GM19023 (cell line): ENCODE measurements at regions not wholly inside any gene's neighbourhood (a gene's known extent, or its start where the extent isn't known, plus 50 kb on each side); places are given as distances from the start of the nearest gene placed in this dataset.
A peak's percentile ranks its signal among the peaks of the same experiment; 100 is the strongest.

Source experiments
- ATAC-seq: cut with Tn5 transposase; IDR thresholded peaks from one replicate; pipeline ENCODE4 v1.9.1; 2021; ENCODE audit warnings: mild to moderate bottlenecking, moderate library complexity; ENCODE audit not compliant: unreplicated experiment

DNA sequence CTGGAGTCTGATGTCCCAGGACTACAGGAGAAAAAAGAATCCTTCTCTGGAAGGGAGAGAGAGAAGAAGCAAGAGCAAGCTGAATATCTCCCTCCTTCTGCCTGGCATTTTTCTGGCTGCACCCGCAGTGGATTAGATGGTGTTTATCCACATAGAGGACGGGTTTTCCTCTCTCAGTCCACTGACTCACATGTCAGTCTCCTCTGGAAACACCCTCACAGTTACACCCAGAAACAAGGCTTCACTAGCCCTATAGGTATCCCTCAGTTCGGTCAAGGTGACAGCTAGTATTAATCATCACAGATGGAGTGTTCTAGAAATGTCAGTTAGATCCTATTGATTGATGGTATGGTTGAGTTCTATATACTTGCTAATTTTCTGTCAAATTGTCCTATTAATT lies 87.9 kb downstream of the RHOU start:
- no peak for ATAC-seq

DNA sequence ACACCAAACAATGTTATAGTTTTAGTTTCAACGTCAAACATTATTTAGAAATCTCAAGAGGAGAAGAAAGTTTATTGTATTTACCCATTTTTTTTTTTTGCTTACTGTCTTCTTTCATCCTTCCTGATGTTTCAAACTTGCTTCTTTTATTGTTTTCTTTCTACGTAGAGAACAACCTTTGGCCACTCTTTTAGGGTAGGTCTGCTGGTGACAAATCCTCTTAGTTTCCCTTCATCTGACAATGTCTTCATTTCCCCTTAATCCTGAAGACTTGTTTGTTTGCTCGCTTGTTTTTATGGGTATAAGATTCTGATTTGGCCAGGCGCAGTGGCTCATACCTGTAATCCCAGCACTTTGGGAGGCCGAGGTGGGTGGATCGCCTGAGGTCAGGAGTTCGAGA lies 89.1 kb downstream of the RHOU start:
- no peak for ATAC-seq

DNA sequence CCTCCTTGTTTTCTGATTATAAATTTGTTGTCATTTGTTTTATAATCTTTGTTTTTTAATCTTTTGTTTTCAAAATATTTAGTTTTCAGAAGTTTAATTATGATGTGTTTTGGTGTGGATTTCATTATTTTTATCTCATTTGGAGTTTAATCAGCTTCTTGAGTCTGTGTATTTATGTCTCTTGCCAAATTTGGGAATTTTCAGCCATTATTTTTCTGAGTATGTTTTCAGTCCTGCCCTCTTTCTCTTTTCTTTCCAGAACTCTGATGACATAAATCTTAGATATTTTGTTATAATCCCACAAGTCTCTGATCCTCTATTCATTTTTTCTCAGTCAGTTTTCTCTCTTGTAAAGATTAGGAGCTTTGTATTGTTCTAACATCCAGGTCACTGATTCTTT lies 89.8 kb downstream of the RHOU start:
- no peak for ATAC-seq

DNA sequence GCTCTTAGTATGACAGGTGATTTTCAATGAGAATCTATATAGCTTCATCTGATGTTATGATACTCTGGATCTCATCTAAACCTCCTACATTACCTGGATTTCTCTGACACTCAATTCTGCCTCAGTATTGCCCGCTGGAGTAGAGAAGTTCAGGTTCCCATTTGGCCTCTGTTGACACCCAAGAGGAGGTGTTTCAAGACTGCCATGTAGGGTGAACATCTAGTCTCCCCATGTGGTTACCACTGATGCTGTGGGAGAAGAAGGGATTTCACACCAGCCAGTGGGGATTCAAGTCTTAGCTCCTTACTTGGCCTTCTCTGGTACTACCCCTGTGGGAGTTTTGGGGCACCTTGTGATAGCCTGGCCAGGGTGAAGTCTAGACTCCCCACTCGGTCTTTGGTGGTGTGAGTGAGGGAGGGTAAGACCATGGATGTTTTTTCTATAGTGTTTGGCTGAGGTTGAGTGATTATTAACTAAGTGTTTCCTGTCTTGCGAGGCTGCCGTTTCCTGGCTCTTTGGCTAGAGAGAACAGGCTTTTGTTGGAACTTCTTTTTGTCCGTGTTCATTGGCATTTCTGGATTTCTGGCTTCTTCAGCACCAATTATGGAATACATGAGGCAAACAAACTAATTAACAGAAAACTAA lies 90.7 kb downstream of the RHOU start:
- no peak for ATAC-seq

DNA sequence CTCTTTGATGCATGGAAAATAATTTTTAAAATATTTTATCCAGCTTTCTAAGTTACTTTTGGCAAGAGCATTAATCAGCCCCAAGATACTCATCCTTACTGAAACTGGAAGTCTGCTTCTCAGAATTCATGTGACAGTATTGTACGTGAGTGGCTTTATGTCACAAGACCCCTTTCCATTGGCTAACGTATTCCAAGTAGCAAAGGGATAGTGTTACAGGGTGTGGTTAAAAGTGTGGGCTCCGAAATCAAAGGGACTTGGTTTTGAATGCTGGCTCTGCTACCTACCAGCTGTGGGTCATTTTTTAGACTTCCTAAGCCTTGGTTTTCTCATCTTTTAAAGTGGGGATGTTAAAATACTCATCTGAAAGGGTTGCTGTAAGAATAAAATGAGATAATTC lies 91.7 kb downstream of the RHOU start:
- no peak for ATAC-seq

DNA sequence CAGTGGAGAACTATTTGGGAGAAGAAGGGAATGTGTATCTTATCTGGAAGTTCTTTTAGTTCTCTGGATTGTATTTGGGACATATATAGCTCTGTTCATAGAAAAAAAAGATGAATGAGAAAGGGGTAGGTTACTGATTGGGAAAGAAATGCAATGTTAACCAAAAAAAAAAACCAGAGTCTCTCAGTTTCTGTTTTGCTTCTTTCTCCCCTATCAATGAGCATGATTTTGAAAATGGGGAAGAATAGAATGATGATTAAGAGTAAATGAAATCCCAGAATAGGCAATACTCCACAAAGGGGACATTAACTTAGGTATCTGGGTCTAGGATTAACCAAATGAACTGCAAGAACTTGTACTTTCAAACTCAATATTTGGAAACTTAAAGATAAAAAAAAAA lies 92.9 kb downstream of the RHOU start:
- ATAC-seq, result no peak

GRCh38 chr1:228830185-228830953 lies 95.1 kb downstream of the RHOU start:
- ATAC-seq, result peak; percentile 6

DNA sequence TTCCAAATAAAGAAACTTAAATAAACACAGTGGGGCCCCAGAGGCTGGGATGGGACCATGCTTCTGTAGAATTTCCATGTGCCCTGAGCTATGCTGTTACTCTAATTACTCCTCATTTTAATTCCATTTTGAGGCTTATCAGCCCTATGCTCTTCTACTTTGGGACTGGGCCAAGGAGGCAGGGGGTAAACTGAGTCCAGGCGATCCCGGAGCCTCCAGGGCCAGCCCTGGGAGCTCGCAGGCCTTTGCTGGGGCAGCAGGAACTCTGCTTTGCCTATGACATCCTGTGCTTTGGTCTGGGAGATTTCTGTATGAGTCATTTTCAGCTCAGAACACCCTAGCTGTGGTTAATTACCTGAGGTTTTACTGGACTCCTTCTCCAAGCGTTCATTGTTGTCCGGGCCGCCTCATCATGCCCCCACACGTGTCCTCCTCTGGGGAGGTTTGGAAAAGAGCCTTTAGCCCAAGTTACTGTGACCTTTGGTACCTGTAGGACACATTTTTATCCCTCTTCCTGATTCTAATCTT lies 95.7 kb downstream of the RHOU start:
- ATAC-seq, result peak; percentile 82

- no peak for ATAC-seq
These were observed 98.8 kb downstream of the RHOU start for GRCh38 chr1:228833911-228834688.

GRCh38 chr1:228835456-228835855 lies 100.2 kb downstream of the RHOU start:
- ATAC-seq, result no peak

DNA sequence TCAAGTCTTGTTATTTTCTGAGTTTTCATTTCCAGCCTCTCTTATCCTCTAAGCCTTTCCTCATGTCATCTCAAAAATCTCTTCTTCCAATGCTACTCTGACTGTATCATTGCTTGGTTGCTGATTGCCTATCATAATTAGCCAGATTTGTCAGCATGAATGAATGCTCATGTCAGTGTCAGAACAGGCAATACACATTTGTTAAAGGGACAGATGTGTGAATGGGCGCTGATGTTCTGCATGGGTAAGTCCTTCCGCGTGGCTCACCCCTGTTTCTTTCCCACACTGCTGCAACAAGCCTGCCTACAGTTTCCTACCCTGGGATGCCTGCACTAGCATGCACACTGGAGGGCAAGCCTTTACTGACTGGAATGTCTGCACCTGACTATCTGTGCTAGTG lies 100.6 kb downstream of the RHOU start:
- no peak for ATAC-seq

- no peak for ATAC-seq
These were observed 101.1 kb downstream of the RHOU start for GRCh38 chr1:228836427-228836826.

- no peak for ATAC-seq
These were observed 101.8 kb downstream of the RHOU start for GRCh38 chr1:228837032-228837431.

DNA sequence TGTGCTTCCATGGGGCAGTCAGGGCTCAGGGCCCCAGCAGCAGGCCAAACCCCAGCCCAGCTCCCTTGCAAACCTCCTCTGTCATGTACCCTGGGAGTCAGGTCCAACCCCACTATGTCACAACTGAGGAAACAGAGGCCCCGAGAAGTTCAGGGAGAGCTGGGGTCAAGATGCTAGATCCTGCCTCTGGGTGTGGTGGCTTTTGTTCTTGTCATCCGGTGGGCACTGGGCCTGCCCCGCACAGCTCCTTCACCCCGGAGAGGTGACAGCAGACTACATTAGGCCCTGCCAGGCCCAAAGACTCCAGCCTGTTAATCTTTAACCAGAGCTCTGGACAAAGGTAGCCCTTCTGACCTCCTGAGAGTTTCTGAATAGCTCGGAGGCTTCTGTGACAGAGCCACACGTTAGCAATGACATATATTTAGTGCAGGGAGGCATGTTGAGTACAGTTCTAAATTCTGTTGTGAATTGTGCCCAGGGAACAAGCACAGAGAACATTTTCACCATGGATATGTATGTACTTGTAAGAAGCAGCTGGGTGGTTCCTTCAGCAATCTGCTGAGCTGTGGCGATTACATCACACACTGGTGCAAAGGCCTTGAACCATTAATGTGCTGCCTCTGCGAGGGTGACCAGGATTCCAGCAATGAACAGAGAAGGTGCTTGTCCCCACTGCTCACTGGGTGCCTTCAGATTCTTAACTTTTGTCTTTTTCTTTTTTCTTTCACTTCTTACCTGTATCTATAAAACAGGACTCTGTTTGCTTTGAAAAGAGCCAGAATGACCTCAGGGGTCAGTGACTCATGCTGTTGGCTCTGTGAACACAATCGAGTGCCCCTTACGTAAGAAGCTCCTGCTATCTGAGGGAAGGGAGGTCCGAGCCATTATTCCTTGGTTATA lies 102.8 kb downstream of the RHOU start:
- ATAC-seq, result peak; percentile 74

DNA sequence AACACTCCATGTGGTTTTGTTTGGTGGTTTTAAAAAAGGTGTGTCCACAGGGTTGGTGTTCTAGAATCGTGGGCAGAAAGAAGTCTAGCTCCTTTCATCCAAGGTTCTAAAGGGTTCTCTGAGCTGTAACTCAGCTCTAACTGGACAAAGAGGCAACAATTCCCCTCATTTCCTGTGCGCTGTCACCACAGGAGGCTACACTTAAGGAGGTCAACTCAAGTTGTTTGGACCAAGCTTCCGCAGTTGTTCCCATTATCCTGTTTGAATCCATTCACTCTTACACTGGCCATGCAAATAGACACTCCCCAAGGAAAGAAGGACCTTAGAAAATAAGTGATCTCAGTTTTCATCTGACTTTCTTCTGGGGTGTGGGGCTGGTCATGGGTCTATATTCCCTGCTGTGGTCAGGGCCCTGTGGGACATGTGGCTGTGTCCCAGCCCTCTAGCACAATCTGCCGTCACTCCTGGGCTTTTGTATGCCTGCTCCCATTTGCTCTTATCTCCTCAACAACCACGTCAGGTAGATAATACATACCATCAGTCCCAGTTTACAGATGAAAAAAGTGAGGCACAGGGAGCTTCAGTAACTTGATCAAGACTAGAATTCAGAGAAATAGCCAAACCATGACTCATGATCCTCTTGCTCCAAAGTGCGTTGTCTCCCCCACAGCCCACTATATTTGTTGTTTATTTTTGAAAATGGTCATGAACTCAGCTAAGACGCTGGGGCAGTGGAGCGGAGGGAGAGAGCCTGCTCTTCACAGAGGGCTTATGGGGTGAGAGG lies 103.6 kb downstream of the RHOU start:
- no peak for ATAC-seq

DNA sequence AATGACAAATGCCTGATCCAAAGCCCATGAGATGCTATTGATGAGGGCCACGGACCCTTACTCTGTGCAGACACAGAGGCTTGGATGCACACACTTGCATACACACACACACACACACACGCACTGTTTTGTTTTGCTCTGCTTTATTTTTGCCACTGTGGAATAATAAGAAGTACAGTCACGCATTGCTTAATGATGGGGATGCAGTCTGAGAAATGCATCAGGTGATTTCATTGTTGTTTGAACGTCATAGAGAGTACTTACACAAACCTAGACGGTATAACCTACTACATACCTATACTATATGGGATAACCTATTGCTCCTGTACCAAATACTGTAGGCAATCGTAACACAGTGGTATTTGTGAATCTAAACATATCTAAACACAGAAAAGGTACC lies 104.4 kb downstream of the RHOU start:
- no peak for ATAC-seq

DNA sequence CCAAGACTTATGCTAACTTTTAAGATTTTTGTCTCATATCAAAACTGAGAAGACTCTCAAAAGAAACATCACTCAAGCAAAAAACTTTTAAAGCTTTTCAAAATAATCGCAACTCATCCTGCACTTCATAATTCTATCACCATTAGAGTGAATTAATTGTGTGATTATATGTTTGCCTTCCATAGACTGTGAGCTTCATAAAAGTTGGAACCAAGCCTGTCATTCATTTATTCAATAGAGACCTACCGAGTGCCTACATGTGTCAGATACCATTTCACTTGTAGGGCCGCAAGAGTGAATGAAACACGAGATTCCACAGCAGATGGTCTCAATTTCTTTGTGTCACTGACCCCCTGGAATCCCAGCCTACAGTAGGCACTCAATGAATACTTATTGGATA lies 106.4 kb downstream of the RHOU start:
- no peak for ATAC-seq

DNA sequence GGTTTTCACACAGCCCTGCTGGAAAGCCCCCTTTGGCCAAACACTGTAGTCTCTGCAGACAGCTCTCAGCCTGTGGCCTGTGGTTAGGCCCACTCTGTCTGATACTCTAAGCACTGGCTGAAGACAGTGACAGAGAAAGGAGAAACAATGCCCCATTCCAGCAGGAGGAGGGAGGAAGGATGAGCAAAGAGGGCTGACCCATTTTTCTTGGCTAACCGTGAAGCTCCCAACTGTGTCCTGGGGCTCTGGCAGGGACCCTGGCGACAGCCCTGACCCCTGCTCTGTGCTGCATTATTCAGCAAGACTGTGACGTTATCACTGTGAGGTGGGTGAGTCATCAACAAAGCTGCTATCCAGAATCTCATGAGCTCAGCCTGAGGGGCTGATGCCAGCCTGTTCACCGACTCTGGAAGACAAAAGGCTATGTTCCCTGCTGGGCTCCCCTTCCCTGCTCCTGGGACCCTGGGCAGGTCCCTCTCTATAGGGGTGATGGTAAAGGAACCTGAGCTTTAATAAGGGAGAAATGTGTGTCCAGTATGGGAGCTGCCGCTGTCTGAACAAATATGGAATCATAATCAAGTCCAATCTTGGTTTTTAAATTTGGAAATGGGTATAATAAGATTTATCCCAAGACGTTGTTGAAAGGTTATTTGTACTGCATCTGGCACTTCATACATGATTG lies 107.0 kb downstream of the RHOU start:
- peak; percentile 48 for ATAC-seq

- no peak for ATAC-seq
These were observed 109.8 kb downstream of the RHOU start for GRCh38 chr1:228845101-228845500.
